SK-N-SH (cell line): ENCODE measurements at regions not wholly inside any gene's neighbourhood (a gene's known extent, or its start where the extent isn't known, plus 50 kb on each side); places are given as distances from the start of the nearest gene placed in this dataset.
A peak's percentile ranks its signal among the peaks of the same experiment; 100 is the strongest.

ENCODE experiments used
- CTCF ChIA-PET: fragments of 300-600, 350-600 bp; formaldehyde crosslinking; extraction: SDS; loops from one replicate; lab custom pipeline; 2021; lab: Yijun Ruan, JAX
- POLR2A ChIA-PET: fragments of 350-600 bp; sonication (Branson Sonifier 250); formaldehyde crosslinking; extraction: SDS; loops from one replicate; lab custom pipeline; 2020; ENCODE audit warnings: antibody characterized with exemption, inconsistent platforms; lab: Yijun Ruan, JAX
- DNase-seq: peaks from one replicate; pipeline ENCODE4 v3.0.0; 2012
- H2AFZ ChIP-seq: fragments of 200-600 bp; sonication (generic); 2 replicates; pipeline ENCODE4 v1.8.1; 2016; ENCODE audit warnings: antibody characterized with exemption, mild to moderate bottlenecking, low read depth
- H3F3A ChIP-seq: fragments of 200-600 bp; sonication (generic); replicated peaks from 2 replicates; pipeline ENCODE3; 2016; ENCODE audit warnings: antibody characterized with exemption, mild to moderate bottlenecking; ENCODE audit not compliant: insufficient read depth
- H3K27ac ChIP-seq, 2 experiments: fragments of 200-500 bp in 1 of 2; fragments of 200-600 bp in 1 of 2; sonication (Bioruptor generic) in 1 of 2; sonication (generic), shearing (Covaris generic) in 1 of 2; 2 replicates each; pipeline versions ENCODE4 v1.5.1 to v1.6.1; 2014 to 2016; ENCODE audit warnings: low read depth in 2 of 2, inconsistent platforms in 1 of 2, low read length in 1 of 2, mild to moderate bottlenecking in 1 of 2, mixed read lengths in 1 of 2
- H3K27me3 ChIP-seq: fragments of 200-600 bp; sonication (generic), shearing (Covaris generic); 2 replicates; pipeline ENCODE4 v1.6.1; 2016; ENCODE audit warnings: mixed run types; ENCODE audit not compliant: insufficient read depth
- H3K36me3 ChIP-seq, 2 experiments: fragments of 200-500 bp in 1 of 2; fragments of 200-600 bp in 1 of 2; sonication (Bioruptor generic) in 1 of 2; sonication (generic) in 1 of 2; replicated peaks in 1 of 2; 2 replicates each; pipeline versions ENCODE3 to v1.5.1; 2014 to 2016; ENCODE audit warnings: low read length in 1 of 2, mild to moderate bottlenecking in 1 of 2; ENCODE audit not compliant: insufficient read depth in 2 of 2, control insufficient read depth in 1 of 2
- H3K4me1 ChIP-seq, 2 experiments: fragments of 200-500 bp in 1 of 2; fragments of 200-600 bp in 1 of 2; sonication (Bioruptor generic) in 1 of 2; sonication (generic), shearing (Covaris generic) in 1 of 2; 2 replicates each; pipeline versions ENCODE4 v1.5.1 to v1.6.1; 2014 to 2016; ENCODE audit warnings: low read depth in 1 of 2, low read length in 1 of 2, mixed run types in 1 of 2; ENCODE audit not compliant: insufficient read depth in 2 of 2, control insufficient read depth in 1 of 2
- H3K4me2 ChIP-seq: fragments of 200-600 bp; sonication (generic), shearing (Covaris generic); 2 replicates; pipeline ENCODE4 v1.6.1; 2017; ENCODE audit warnings: mixed run types
- H3K4me3 ChIP-seq, 2 experiments: fragments of 200-500 bp in 1 of 2; fragments of 200-600 bp in 1 of 2; sonication (Bioruptor generic) in 1 of 2; sonication (generic), shearing (Covaris generic) in 1 of 2; 2 replicates each; pipeline versions ENCODE4 v1.5.1 to v1.8.1; 2014 to 2016; ENCODE audit warnings: low read depth in 2 of 2, inconsistent platforms in 1 of 2, low read length in 1 of 2, mild to moderate bottlenecking in 1 of 2, mixed read lengths in 1 of 2, moderate library complexity in 1 of 2
- H3K79me2 ChIP-seq: fragments of 200-600 bp; sonication (generic); 2 replicates; pipeline ENCODE4 v1.8.1; 2017; ENCODE audit warnings: mild to moderate bottlenecking; ENCODE audit not compliant: insufficient read depth
- H3K9ac ChIP-seq: fragments of 200-600 bp; sonication (generic); 2 replicates; pipeline ENCODE4 v1.6.1; 2017; ENCODE audit warnings: mixed run types
- H3K9me2 ChIP-seq: fragments of 200-600 bp; sonication (generic); 2 replicates; pipeline ENCODE4 v1.6.1; 2017; ENCODE audit warnings: mixed run types
- H3K9me3 ChIP-seq: fragments of 200-600 bp; sonication (generic); 2 replicates; pipeline ENCODE4 v1.6.1; 2017; ENCODE audit warnings: mixed run types, mild to moderate bottlenecking, moderate library complexity
- H4K20me1 ChIP-seq: fragments of 200-600 bp; sonication (generic); 2 replicates; pipeline ENCODE4 v1.6.1; 2017; ENCODE audit warnings: mild to moderate bottlenecking, mixed run types; ENCODE audit not compliant: insufficient read depth
- CHD2 ChIP-seq: fragments of 150-350 bp; IDR thresholded peaks from 2 replicates; pipeline ENCODE4 v1.6.1; 2018; ENCODE audit warnings: low read length; ENCODE audit not compliant: partially characterized antibody
- CTCF ChIP-seq: fragments of 200-600 bp; sonication (generic); IDR thresholded peaks from 2 replicates; pipeline ENCODE4 v1.6.1; 2017; ENCODE audit warnings: antibody characterized with exemption, mild to moderate bottlenecking, moderate library complexity
- FOSL2 ChIP-seq: IDR thresholded peaks from 2 replicates; pipeline ENCODE4 v1.4.0; 2012; ENCODE audit warnings: low read depth, mild to moderate bottlenecking, moderate library complexity, borderline replicate concordance
- FOXJ3 ChIP-seq: sonication (generic); formaldehyde crosslinking; IDR thresholded peaks from 2 replicates; pipeline ENCODE4 v1.5.1; 2020; ENCODE audit warnings: mild to moderate bottlenecking, missing genetic modification reagents
- FOXM1 ChIP-seq: IDR thresholded peaks from 2 replicates; pipeline ENCODE4 v1.4.0; 2012; ENCODE audit warnings: low read depth, mild to moderate bottlenecking
- GABPA ChIP-seq: IDR thresholded peaks from 2 replicates; pipeline ENCODE4 v1.4.0; 2012; ENCODE audit warnings: low read depth, mild to moderate bottlenecking
- IRF3 ChIP-seq: fragments of 150-350 bp; IDR thresholded peaks from 2 replicates; pipeline ENCODE4 v1.6.1; 2016; ENCODE audit warnings: mild to moderate bottlenecking, low read depth, low read length
- MEF2A ChIP-seq: IDR thresholded peaks from 2 replicates; pipeline ENCODE4 v1.4.0; 2012; ENCODE audit warnings: low read depth, borderline replicate concordance
- MXI1 ChIP-seq: IDR thresholded peaks from 2 replicates; pipeline ENCODE4 v1.6.1; 2012; ENCODE audit warnings: mild to moderate bottlenecking, low read depth, low read length, improper control_type of control experiment
- NFIC ChIP-seq: IDR thresholded peaks from 2 replicates; pipeline ENCODE4 v1.4.0; 2012; ENCODE audit warnings: borderline replicate concordance
- NRF1 ChIP-seq: IDR thresholded peaks from 2 replicates; pipeline ENCODE4 v1.6.1; 2012; ENCODE audit warnings: low read depth, mild to moderate bottlenecking, low read length
- PBX3 ChIP-seq: IDR thresholded peaks from 2 replicates; pipeline ENCODE4; 2012
- RCOR1 ChIP-seq: fragments of 150-350 bp; IDR thresholded peaks from 2 replicates; pipeline ENCODE4 v1.6.1; 2017; ENCODE audit warnings: antibody characterized with exemption, low read length
- RFX5 ChIP-seq: IDR thresholded peaks from 2 replicates; pipeline ENCODE4 v1.6.1; 2012; ENCODE audit warnings: mild to moderate bottlenecking, improper control_type of control experiment, low read length
- SMC3 ChIP-seq: IDR thresholded peaks from 2 replicates; pipeline ENCODE4 v1.6.1; 2012; ENCODE audit warnings: low read depth, low read length, improper control_type of control experiment
- TAF1 ChIP-seq: IDR thresholded peaks from 2 replicates; pipeline ENCODE4 v1.6.1; 2012; ENCODE audit warnings: low read depth, mild to moderate bottlenecking, low read length, moderate library complexity, borderline replicate concordance
- TCF12 ChIP-seq: IDR thresholded peaks from 2 replicates; pipeline ENCODE4 v1.4.0; 2012
- TEAD4 ChIP-seq: IDR thresholded peaks from 2 replicates; pipeline ENCODE4 v1.4.0; 2012; ENCODE audit warnings: mild to moderate bottlenecking, borderline replicate concordance; ENCODE audit not compliant: insufficient read depth
- USF1 ChIP-seq: IDR thresholded peaks from 2 replicates; pipeline ENCODE4 v1.4.0; 2012; ENCODE audit warnings: low read depth, borderline replicate concordance
- USF2 ChIP-seq: fragments of 150-350 bp; IDR thresholded peaks from 2 replicates; pipeline ENCODE4 v1.6.1; 2017; ENCODE audit warnings: antibody characterized with exemption, low read length, low read depth, borderline replicate concordance
- ZBTB33 ChIP-seq: IDR thresholded peaks from 2 replicates; pipeline ENCODE4 v1.4.0; 2012; ENCODE audit warnings: low read depth, borderline replicate concordance
- WGBS: methylation state at CpG from one replicate; pipeline ENCODE4 v1.1.6; 2017; ENCODE audit warnings: low lambda C conversion rate; 5-methylcytosine and 5-hydroxymethylcytosine counted together

GRCh38 chr3:55409806-55410205 is 77.3 kb downstream of the WNT5A start:
- no peak overlapping the region for H3K9ac ChIP-seq
- no peak for TF ChIP-seq PBX3
- no peak for TF ChIP-seq FOXM1
- TF ChIP-seq MXI1: no peak
- no peak for TF ChIP-seq NRF1
- no peak for TF ChIP-seq RCOR1
- TF ChIP-seq RFX5: no peak
- TF ChIP-seq CHD2: no peak
- TF ChIP-seq GABPA: no peak
- TF ChIP-seq FOSL2: no peak
- TF ChIP-seq NFIC: no peak
- no peak for TF ChIP-seq TCF12
- no peak for TF ChIP-seq SMC3
- TF ChIP-seq MEF2A: no peak
- peaks cover 0 to 4% of the 10 kb centered on the region in 2 experiments for H3K36me3 ChIP-seq
- no peaks in the 10 kb centered on the region for H3K79me2 ChIP-seq
- 78% methylated on average over 2 of the region's 2 CpGs for WGBS
- H4K20me1 ChIP-seq: no peaks in the 10 kb centered on the region
- H3K9me3 ChIP-seq: peaks cover 4% of the 10 kb centered on the region; the same call in 1 of the 2 replicates
- peak overlapping the region in 1 of 2 experiments; percentile 27; a peak in 2 of 4 replicates for H3K27ac ChIP-seq
- no peak overlapping the region for H3K4me3 ChIP-seq
- no peak overlapping the region for H3K4me2 ChIP-seq
- H3F3A ChIP-seq: peaks cover 20% of the 10 kb centered on the region
- ChIA-PET CTCF (no interaction called here), POLR2A (no interaction called here)
- no peaks in the 10 kb centered on the region for H3K27me3 ChIP-seq
- DNase-seq: no peak
- H3K9me2 ChIP-seq: no peaks in the 10 kb centered on the region
- no peak overlapping the region for H2AFZ ChIP-seq
- peaks cover 0 to 13% of the 10 kb centered on the region in 2 experiments; a peak in 1 of 4 replicates for H3K4me1 ChIP-seq

GRCh38 chr3:55408193-55408826 is 78.8 kb downstream of the WNT5A start:
- H3K4me3 ChIP-seq: no peak overlapping the region
- H3K36me3 ChIP-seq: peaks cover 0 to 4% of the 10 kb centered on the region in 2 experiments
- no peak overlapping the region for H3K9ac ChIP-seq
- H4K20me1 ChIP-seq: no peaks in the 10 kb centered on the region
- peaks cover 20% of the 10 kb centered on the region for H3F3A ChIP-seq
- no peak for DNase-seq
- no peaks in the 10 kb centered on the region for H3K27me3 ChIP-seq
- no peaks in the 10 kb centered on the region for H3K79me2 ChIP-seq
- peaks cover 8% of the 10 kb centered on the region; the same call in 1 of the 2 replicates for H3K9me3 ChIP-seq
- no peak overlapping the region; a peak in 1 of 4 replicates for H3K27ac ChIP-seq
- peaks cover 0 to 13% of the 10 kb centered on the region in 2 experiments; a peak in 1 of 4 replicates for H3K4me1 ChIP-seq
- H2AFZ ChIP-seq: no peak overlapping the region
- ChIA-PET CTCF (no interaction called here), POLR2A (no interaction called here)
- H3K4me2 ChIP-seq: no peak overlapping the region
- H3K9me2 ChIP-seq: no peaks in the 10 kb centered on the region
- WGBS: 75% methylated on average over 3 of the region's 3 CpGs
- TF ChIP-seq MEF2A: no peak
- TF ChIP-seq USF2: no peak
- TF ChIP-seq TAF1: no peak
- TF ChIP-seq USF1: no peak
- TF ChIP-seq FOXJ3 (CRISPR knock-in tag): no peak
- no peak for TF ChIP-seq TEAD4
- no peak for TF ChIP-seq ZBTB33
- TF ChIP-seq IRF3: no peak
- TF ChIP-seq FOSL2: no peak
- no peak for TF ChIP-seq CTCF
